ENCODE measurements at regions not wholly inside any gene's neighbourhood (a gene's known extent, or its start where the extent isn't known, plus 50 kb on each side); places are given as distances from the start of the nearest gene placed in this dataset.
A peak's percentile ranks its signal among the peaks of the same experiment; 100 is the strongest.

DNA sequence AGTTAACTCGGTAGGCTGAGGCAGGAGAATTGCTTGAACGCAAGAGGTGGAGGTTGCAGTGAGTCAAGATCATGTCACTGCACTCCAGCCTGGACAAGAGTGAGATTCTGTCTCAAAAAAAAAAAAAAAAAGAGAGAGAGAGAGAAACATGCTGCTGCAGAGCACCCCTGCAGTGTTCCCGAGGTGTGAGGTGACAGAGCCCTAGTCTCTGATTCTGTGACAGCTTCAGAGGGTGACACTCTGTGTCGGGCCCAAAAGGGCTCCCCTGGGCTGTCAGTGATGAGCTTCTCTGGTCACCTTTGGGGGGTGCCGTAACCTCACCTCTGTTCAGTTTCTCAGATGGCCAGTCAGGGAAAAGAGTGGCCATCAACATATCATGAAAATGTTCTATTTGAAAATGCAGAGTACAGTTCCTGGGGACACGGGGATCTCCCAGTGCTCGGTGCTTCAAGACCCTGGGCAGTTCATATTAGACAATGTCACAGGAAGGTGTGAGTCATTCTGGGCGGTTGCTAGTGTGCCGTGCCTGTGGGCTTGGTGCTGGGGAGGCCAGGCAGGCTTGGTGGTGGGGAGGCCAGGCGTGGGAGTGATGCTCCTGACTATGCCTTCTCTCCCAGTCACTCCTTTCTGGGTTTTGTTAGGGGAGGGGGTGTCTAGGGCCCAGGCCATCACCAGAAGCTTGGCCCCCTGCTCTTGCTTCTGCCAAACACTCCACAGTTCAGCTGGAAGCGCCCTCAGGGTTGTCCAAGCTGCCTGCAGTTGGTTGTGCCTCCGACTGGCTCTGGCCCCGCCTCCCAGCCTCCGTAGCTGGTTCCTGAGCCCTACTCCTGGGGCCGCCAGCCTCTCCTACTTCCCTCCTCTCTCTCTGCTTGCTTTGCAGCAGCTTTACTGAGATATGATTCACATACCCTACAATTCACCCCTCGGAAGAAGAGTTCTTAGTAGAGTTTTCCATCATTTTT, 52.5 kb upstream of the CLDN5 start (continued):
- TF ChIP-seq ESRRB (CRISPR knock-in tag; IDR thresholded peaks at IDR 0.05; ENCODE audit: borderline replicate concordance), result no peak
- 0 out of 2 replicates have a peak, but pooled peaks have one; percentile 42 for TF ChIP-seq ZNF232 (CRISPR knock-in tag; IDR thresholded peaks at IDR 0.05)
- TF ChIP-seq TCFL5 (CRISPR knock-in tag; conservative IDR thresholded peaks at IDR 0.05), result no peak
- TF ChIP-seq FOSL1 (tag; conservative IDR thresholded peaks at IDR 0.05), result peak; percentile 99
- TF ChIP-seq, protein P1, sequence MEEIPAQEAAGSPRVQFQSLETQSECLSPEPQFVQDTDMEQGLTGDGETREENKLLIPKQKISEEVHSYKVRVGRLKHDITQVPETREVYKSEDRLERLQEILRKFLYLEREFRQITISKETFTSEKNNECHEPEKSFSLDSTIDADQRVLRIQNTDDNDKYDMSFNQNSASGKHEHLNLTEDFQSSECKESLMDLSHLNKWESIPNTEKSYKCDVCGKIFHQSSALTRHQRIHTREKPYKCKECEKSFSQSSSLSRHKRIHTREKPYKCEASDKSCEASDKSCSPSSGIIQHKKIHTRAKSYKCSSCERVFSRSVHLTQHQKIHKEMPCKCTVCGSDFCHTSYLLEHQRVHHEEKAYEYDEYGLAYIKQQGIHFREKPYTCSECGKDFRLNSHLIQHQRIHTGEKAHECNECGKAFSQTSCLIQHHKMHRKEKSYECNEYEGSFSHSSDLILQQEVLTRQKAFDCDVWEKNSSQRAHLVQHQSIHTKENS (CRISPR knock-in tag; IDR thresholded peaks at IDR 0.05), result no peak
- no peak for TF ChIP-seq NFIX (CRISPR knock-in tag; IDR thresholded peaks at IDR 0.05; ENCODE audit: low read depth)
- TF ChIP-seq, protein P2, sequence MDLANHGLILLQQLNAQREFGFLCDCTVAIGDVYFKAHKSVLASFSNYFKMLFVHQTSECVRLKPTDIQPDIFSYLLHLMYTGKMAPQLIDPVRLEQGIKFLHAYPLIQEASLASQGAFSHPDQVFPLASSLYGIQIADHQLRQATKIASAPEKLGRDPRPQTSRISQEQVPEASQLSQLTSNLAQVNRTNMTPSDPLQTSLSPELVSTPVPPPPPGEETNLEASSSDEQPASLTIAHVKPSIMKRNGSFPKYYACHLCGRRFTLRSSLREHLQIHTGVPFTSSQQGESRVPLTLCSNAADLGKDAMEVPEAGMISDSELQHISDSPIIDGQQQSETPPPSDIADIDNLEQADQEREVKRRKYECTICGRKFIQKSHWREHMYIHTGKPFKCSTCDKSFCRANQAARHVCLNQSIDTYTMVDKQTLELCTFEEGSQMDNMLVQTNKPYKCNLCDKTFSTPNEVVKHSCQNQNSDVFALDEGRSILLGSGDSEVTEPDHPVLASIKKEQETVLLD (IDR thresholded peaks at IDR 0.05), result no peak
- no peak for TF ChIP-seq FOXM1 (IDR thresholded peaks at IDR 0.05; ENCODE audit: low read depth)
- peak; percentile 76; the same call in 1 of the 2 replicates for TF ChIP-seq FOXM1 (CRISPR knock-in tag; IDR thresholded peaks at IDR 0.05; ENCODE audit: low read depth)
- no peak for TF ChIP-seq NFYB (IDR thresholded peaks at IDR 0.05; ENCODE audit: extremely low read depth, insufficient read length)
- no peak for TF ChIP-seq MCM7 (IDR thresholded peaks at IDR 0.05)
- no peak for TF ChIP-seq GATA2 (CRISPR knock-in tag; IDR thresholded peaks at IDR 0.05)
- no peak for TF ChIP-seq POLR2A (conservative IDR thresholded peaks at IDR 0.05)
- peak; percentile 62 for TF ChIP-seq HMGN3 (IDR thresholded peaks at IDR 0.05; ENCODE audit: borderline replicate concordance, extremely low read depth, insufficient read length, low read depth, low read length)
- TF ChIP-seq HDGF (IDR thresholded peaks at IDR 0.05), result no peak
- TF ChIP-seq CXXC5 (CRISPR knock-in tag; IDR thresholded peaks at IDR 0.05), result no peak
- TF ChIP-seq, protein P3, sequence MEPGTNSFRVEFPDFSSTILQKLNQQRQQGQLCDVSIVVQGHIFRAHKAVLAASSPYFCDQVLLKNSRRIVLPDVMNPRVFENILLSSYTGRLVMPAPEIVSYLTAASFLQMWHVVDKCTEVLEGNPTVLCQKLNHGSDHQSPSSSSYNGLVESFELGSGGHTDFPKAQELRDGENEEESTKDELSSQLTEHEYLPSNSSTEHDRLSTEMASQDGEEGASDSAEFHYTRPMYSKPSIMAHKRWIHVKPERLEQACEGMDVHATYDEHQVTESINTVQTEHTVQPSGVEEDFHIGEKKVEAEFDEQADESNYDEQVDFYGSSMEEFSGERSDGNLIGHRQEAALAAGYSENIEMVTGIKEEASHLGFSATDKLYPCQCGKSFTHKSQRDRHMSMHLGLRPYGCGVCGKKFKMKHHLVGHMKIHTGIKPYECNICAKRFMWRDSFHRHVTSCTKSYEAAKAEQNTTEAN (CRISPR knock-in tag; IDR thresholded peaks at IDR 0.05), result no peak
- no peak for TF ChIP-seq RUNX1 (IDR thresholded peaks at IDR 0.05; ENCODE audit: low read depth)
- no peak for TF ChIP-seq MTA1 (IDR thresholded peaks at IDR 0.05; ENCODE audit: borderline replicate concordance)
- TF ChIP-seq MAFG (tag; conservative IDR thresholded peaks at IDR 0.05), result no peak
- TF ChIP-seq, protein P4, sequence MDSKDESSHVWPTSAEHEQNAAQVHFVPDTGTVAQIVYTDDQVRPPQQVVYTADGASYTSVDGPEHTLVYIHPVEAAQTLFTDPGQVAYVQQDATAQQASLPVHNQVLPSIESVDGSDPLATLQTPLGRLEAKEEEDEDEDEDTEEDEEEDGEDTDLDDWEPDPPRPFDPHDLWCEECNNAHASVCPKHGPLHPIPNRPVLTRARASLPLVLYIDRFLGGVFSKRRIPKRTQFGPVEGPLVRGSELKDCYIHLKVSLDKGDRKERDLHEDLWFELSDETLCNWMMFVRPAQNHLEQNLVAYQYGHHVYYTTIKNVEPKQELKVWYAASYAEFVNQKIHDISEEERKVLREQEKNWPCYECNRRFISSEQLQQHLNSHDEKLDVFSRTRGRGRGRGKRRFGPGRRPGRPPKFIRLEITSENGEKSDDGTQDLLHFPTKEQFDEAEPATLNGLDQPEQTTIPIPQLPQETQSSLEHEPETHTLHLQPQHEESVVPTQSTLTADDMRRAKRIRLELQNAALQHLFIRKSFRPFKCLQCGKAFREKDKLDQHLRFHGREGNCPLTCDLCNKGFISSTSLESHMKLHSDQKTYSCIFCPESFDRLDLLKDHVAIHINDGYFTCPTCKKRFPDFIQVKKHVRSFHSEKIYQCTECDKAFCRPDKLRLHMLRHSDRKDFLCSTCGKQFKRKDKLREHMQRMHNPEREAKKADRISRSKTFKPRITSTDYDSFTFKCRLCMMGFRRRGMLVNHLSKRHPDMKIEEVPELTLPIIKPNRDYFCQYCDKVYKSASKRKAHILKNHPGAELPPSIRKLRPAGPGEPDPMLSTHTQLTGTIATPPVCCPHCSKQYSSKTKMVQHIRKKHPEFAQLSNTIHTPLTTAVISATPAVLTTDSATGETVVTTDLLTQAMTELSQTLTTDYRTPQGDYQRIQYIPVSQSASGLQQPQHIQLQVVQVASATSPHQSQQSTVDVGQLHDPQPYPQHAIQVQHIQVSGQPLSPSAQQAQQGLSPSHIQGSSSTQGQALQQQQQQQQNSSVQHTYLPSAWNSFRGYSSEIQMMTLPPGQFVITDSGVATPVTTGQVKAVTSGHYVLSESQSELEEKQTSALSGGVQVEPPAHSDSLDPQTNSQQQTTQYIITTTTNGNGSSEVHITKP (IDR thresholded peaks at IDR 0.05; ENCODE audit: partially characterized antibody), result peak; percentile 20
- TF ChIP-seq SMARCE1 (IDR thresholded peaks at IDR 0.05), result peak; percentile 71; the same call in 1 of the 2 replicates
